ENCODE measurements at regions not wholly inside any gene's neighbourhood (a gene's known extent, or its start where the extent isn't known, plus 50 kb on each side); places are given as distances from the start of the nearest gene placed in this dataset.

GRCh38 chr6:169911264-169912263, 160.1 kb downstream of the ERMARD start:
- TF ChIP-seq CTCF (IDR thresholded peaks at IDR 0.05; ENCODE audit: extremely low read depth, low read depth, low read length), result no peak
- H3K79me2 ChIP-seq (ENCODE audit: insufficient read depth, low read length), result no peaks in the 10 kb centered on the region
- H3K9me3 ChIP-seq (ENCODE audit: low read depth, low read length), result no peaks in the 10 kb centered on the region
- H3K27ac ChIP-seq (ENCODE audit: low read depth, low read length), result no peak overlapping the region
- H3K4me1 ChIP-seq (ENCODE audit: insufficient read depth, low read length), result no peaks in the 10 kb centered on the region
- H3K4me2 ChIP-seq (ENCODE audit: insufficient read depth, low read length), result no peak overlapping the region
- no peak overlapping the region for H2AFZ ChIP-seq (ENCODE audit: low read length)
- no peak overlapping the region for H3K4me3 ChIP-seq (ENCODE audit: insufficient read depth, low read length)
- no peaks in the 10 kb centered on the region for H3K36me3 ChIP-seq (ENCODE audit: insufficient read depth, low read length)
- H3K27me3 ChIP-seq (ENCODE audit: insufficient read depth, low read length), result no peaks in the 10 kb centered on the region
- H4K20me1 ChIP-seq (ENCODE audit: insufficient read depth, low read length), result no peaks in the 10 kb centered on the region
- peak; percentile 77 for DNase-seq (ENCODE audit: insufficient read length, low spot score, missing footprints)

GRCh38 chr6:169909113-169909512, 157.7 kb downstream of the ERMARD start:
- no peak overlapping the region for H3K4me3 ChIP-seq (ENCODE audit: insufficient read depth, low read length)
- H3K27ac ChIP-seq (ENCODE audit: low read depth, low read length), result no peak overlapping the region
- no peaks in the 10 kb centered on the region for H3K79me2 ChIP-seq (ENCODE audit: insufficient read depth, low read length)
- no peak overlapping the region for H3K4me2 ChIP-seq (ENCODE audit: insufficient read depth, low read length)
- no peaks in the 10 kb centered on the region for H3K4me1 ChIP-seq (ENCODE audit: insufficient read depth, low read length)
- H2AFZ ChIP-seq (ENCODE audit: low read length), result no peak overlapping the region
- no peak for TF ChIP-seq CTCF (IDR thresholded peaks at IDR 0.05; ENCODE audit: extremely low read depth, low read depth, low read length)
- DNase-seq (ENCODE audit: insufficient read length, low spot score, missing footprints), result peak; percentile 77
- no peaks in the 10 kb centered on the region for H3K27me3 ChIP-seq (ENCODE audit: insufficient read depth, low read length)
- no peaks in the 10 kb centered on the region for H3K36me3 ChIP-seq (ENCODE audit: insufficient read depth, low read length)
- no peaks in the 10 kb centered on the region for H3K9me3 ChIP-seq (ENCODE audit: low read depth, low read length)
- no peaks in the 10 kb centered on the region for H4K20me1 ChIP-seq (ENCODE audit: insufficient read depth, low read length)

GRCh38 chr6:169908403-169908933, 157.0 kb downstream of the ERMARD start:
- no peaks in the 10 kb centered on the region for H3K9me3 ChIP-seq (ENCODE audit: low read depth, low read length)
- no peak for TF ChIP-seq CTCF (IDR thresholded peaks at IDR 0.05; ENCODE audit: extremely low read depth, low read depth, low read length)

More at GRCh38 chr6:169908403-169908933, 157.0 kb downstream of the ERMARD start:
- Histone ChIP-seq H3K4me1 (ENCODE audit: insufficient read depth, low read length) (no peaks in the 10 kb centered on the region), H3K4me3 (ENCODE audit: insufficient read depth, low read length) (no peak overlapping the region), H2AFZ (ENCODE audit: low read length) (no peak overlapping the region), H3K79me2 (ENCODE audit: insufficient read depth, low read length) (no peaks in the 10 kb centered on the region), H3K27ac (ENCODE audit: low read depth, low read length) (no peak overlapping the region), H3K4me2 (ENCODE audit: insufficient read depth, low read length) (no peak overlapping the region), H3K36me3 (ENCODE audit: insufficient read depth, low read length) (no peaks in the 10 kb centered on the region), H3K27me3 (ENCODE audit: insufficient read depth, low read length) (no peaks in the 10 kb centered on the region), H4K20me1 (ENCODE audit: insufficient read depth, low read length) (no peaks in the 10 kb centered on the region)
- DNase-seq (ENCODE audit: insufficient read length, low spot score, missing footprints), result peak; percentile 81

All from osteoblast (primary cell).